ENCODE measurements at regions not wholly inside any gene's neighbourhood (a gene's known extent, or its start where the extent isn't known, plus 50 kb on each side); places are given as distances from the start of the nearest gene placed in this dataset.

DNA sequence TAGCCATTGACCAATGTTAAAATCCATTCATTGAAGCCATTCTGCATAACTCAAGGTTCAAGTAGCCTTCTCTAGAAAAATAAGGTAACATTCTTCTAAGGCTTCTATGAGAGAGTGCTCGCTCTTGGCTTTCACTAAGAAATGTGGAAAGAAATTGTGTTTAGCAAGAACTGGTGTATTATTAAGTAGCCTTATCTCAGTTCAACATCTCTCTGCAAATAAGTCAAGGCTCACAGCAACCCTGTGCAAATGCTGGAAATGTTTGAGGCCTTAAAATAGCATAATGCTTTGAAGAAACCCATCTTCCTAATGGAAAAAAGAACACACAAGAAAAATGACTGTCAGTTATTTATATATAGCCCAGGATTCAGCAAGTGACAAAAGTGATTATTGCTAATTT, 254.1 kb upstream of the PROX1 start:
- TF ChIP-seq, protein P1, sequence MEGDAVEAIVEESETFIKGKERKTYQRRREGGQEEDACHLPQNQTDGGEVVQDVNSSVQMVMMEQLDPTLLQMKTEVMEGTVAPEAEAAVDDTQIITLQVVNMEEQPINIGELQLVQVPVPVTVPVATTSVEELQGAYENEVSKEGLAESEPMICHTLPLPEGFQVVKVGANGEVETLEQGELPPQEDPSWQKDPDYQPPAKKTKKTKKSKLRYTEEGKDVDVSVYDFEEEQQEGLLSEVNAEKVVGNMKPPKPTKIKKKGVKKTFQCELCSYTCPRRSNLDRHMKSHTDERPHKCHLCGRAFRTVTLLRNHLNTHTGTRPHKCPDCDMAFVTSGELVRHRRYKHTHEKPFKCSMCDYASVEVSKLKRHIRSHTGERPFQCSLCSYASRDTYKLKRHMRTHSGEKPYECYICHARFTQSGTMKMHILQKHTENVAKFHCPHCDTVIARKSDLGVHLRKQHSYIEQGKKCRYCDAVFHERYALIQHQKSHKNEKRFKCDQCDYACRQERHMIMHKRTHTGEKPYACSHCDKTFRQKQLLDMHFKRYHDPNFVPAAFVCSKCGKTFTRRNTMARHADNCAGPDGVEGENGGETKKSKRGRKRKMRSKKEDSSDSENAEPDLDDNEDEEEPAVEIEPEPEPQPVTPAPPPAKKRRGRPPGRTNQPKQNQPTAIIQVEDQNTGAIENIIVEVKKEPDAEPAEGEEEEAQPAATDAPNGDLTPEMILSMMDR (IDR thresholded peaks at IDR 0.05; ENCODE audit: low read length), result no peak
- TF ChIP-seq EZH2 (IDR thresholded peaks at IDR 0.05; ENCODE audit: borderline replicate concordance, low read length), result no peak

All from OCI-LY1 (cell line).